Retinal pigment epithelial cell (primary cell): ENCODE measurements at regions not wholly inside any gene's neighbourhood (a gene's known extent, or its start where the extent isn't known, plus 50 kb on each side); places are given as distances from the start of the nearest gene placed in this dataset.
"Not testable (repeated sequence)": the region's sequence is repeated elsewhere in the genome, so short reads cannot be mapped to it uniquely, and the experiment has no call there.

Experiments
- DNase-seq: peaks from one replicate; pipeline ENCODE4 v3.0.0-alpha.2; 2010; ENCODE audit warnings: low read depth
- H3K4me3 ChIP-seq: 2 replicates; pipeline ENCODE4 v1.5.1; 2011; ENCODE audit warnings: mild to moderate bottlenecking, low read length, control low read depth, moderate library complexity
- CTCF ChIP-seq: conservative IDR thresholded peaks from 2 replicates; pipeline ENCODE4 v1.5.1; 2011; ENCODE audit warnings: low read depth, low read length, control low read depth, inconsistent platforms

- no peak for DNase-seq
- no peak for TF ChIP-seq CTCF
Observed at GRCh38 chr1:177872308-177872900, 97.5 kb downstream of the SEC16B start.

GRCh38 chr1:177871613-177872307, 98.1 kb downstream of the SEC16B start:
- no peak for DNase-seq
- no peak overlapping the region for H3K4me3 ChIP-seq
- TF ChIP-seq CTCF, result no peak

More at GRCh38 chr1:177872308-177872900, 97.5 kb downstream of the SEC16B start:
- H3K4me3 ChIP-seq, result no peak overlapping the region

GRCh38 chr1:177869586-177869985, 100.3 kb downstream of the SEC16B start:
- no peak for TF ChIP-seq CTCF
- H3K4me3 ChIP-seq, result no peak overlapping the region
- DNase-seq, result no peak

- H3K4me3 ChIP-seq, DNase-seq: not testable (repeated sequence)
Observed at GRCh38 chr1:177869011-177869410, 100.8 kb downstream of the SEC16B start.

GRCh38 chr1:177865807-177866206, 104.1 kb downstream of the SEC16B start:
- no peak overlapping the region for H3K4me3 ChIP-seq
- no peak for TF ChIP-seq CTCF
- no peak for DNase-seq

- no peak for DNase-seq
- no peak for TF ChIP-seq CTCF
- H3K4me3 ChIP-seq, result no peak overlapping the region
Observed at GRCh38 chr1:177864538-177865305, 105.1 kb downstream of the SEC16B start.

- no peak overlapping the region for H3K4me3 ChIP-seq
- TF ChIP-seq CTCF, result no peak
- no peak for DNase-seq
Observed at GRCh38 chr1:177863796-177864195, 106.1 kb downstream of the SEC16B start.
